HepG2 (cell line): ENCODE measurements at regions not wholly inside any gene's neighbourhood (a gene's known extent, or its start where the extent isn't known, plus 50 kb on each side); places are given as distances from the start of the nearest gene placed in this dataset.

Source experiments
- ATF2 ChIP-seq: sonication (generic); formaldehyde crosslinking; IDR thresholded peaks from 2 replicates; pipeline ENCODE4 v1.4.0; 2020; ENCODE audit warnings: missing genetic modification reagents
- RFX5 ChIP-seq: IDR thresholded peaks from 2 replicates; pipeline ENCODE4 v1.6.1; 2011; ENCODE audit warnings: low read depth, low read length, improper control_type of control experiment
- ZNF431 ChIP-seq: sonication (generic); formaldehyde crosslinking; IDR thresholded peaks from 2 replicates; pipeline ENCODE4 v1.9.0; 2022; ENCODE audit warnings: missing genetic modification reagents, low read depth, mild to moderate bottlenecking, borderline replicate concordance

- TF ChIP-seq RFX5 (no peak), ZNF431 (CRISPR knock-in tag) (no peak), ATF2 (CRISPR knock-in tag) (no peak)
Observed at GRCh38 chr5:54822324-54822687, 163.1 kb downstream of the ESM1 start.
